CD4-positive, alpha-beta T cell (primary cell): ENCODE measurements at regions not wholly inside any gene's neighbourhood (a gene's known extent, or its start where the extent isn't known, plus 50 kb on each side); places are given as distances from the start of the nearest gene placed in this dataset.

Source experiments
- ATAC-seq: fragments of 200-7000 bp; cut with Tn5 transposase; one replicate; pipeline ENCODE4 v1.10.0; 2022; ENCODE audit warnings: mild to moderate bottlenecking; ENCODE audit not compliant: poor library complexity
- CTCF ChIA-PET: fragments of 350-600 bp; sonication (Branson Sonifier 250); formaldehyde crosslinking; loops from one replicate; lab custom pipeline; 2021; ENCODE audit warnings: antibody characterized with exemption, inconsistent platforms; lab: Charles Lee
- POLR2A ChIA-PET: fragments of 350-600 bp; sonication (Branson Sonifier 250); formaldehyde crosslinking; loops from one replicate; lab custom pipeline; 2021; ENCODE audit warnings: antibody characterized with exemption, inconsistent platforms; lab: Charles Lee
- DNase-seq, 14 experiments: peaks; one replicate each; pipeline ENCODE4 v3.0.0-alpha.2; 2013 to 2020; ENCODE audit warnings: mixed read lengths in 2 of 14
- H3K27ac ChIP-seq, 2 donors: one replicate each; pipeline versions ENCODE4 v1.5.1 to v1.7.0; 2013; ENCODE audit warnings: low read length in 2 of 2, low read depth in 1 of 2, mild to moderate bottlenecking in 1 of 2
- H3K27me3 ChIP-seq, 2 experiments: 1 replicate in 1 of 2; 2 replicates in 1 of 2; pipeline versions ENCODE4 v1.6.1 to v1.7.0; 2013; ENCODE audit warnings: low read length in 2 of 2, control low read depth in 1 of 2, mild to moderate bottlenecking in 1 of 2, moderate library complexity in 1 of 2; ENCODE audit not compliant: insufficient read depth in 2 of 2, control insufficient read depth in 1 of 2
- H3K36me3 ChIP-seq: one replicate; pipeline ENCODE4 v1.6.1; 2013; ENCODE audit warnings: low read length, control low read depth; ENCODE audit not compliant: insufficient read depth
- H3K4me1 ChIP-seq: one replicate; pipeline ENCODE4 v1.6.1; 2013; ENCODE audit warnings: low read length, control low read depth; ENCODE audit not compliant: insufficient read depth
- H3K4me3 ChIP-seq: one replicate; pipeline ENCODE4 v1.5.1; 2013; ENCODE audit warnings: mild to moderate bottlenecking, low read length, moderate library complexity
- H3K9me3 ChIP-seq, 2 experiments: 1 replicate in 1 of 2; 2 replicates in 1 of 2; pipeline versions ENCODE4 v1.6.1 to v1.7.0; 2013; ENCODE audit warnings: low read length in 2 of 2, mild to moderate bottlenecking in 2 of 2, control low read depth in 1 of 2, moderate library complexity in 1 of 2; ENCODE audit not compliant: control insufficient read depth in 1 of 2, insufficient read depth in 1 of 2
- H3K27ac Mint-ChIP-seq: one replicate; pipeline ENCODE4 v1.8.0; 2020; ENCODE audit warnings: mixed read lengths
- H3K27me3 Mint-ChIP-seq: one replicate; pipeline ENCODE4 v1.8.0; 2021; ENCODE audit warnings: mixed read lengths
- H3K36me3 Mint-ChIP-seq: one replicate; pipeline ENCODE4 v1.8.0; 2021; ENCODE audit warnings: low read depth, mixed read lengths
- H3K4me1 Mint-ChIP-seq: one replicate; pipeline ENCODE4 v1.8.0; 2021; ENCODE audit warnings: low read depth, mixed read lengths
- H3K4me3 Mint-ChIP-seq: one replicate; pipeline ENCODE4 v1.8.0; 2020; ENCODE audit warnings: mild to moderate bottlenecking, mixed read lengths
- H3K9me3 Mint-ChIP-seq: one replicate; pipeline ENCODE4 v1.8.0; 2020; ENCODE audit warnings: mixed read lengths
- intact Hi-C, 2 experiments: fragments of 100-400 bp; cut with DNase I in 1 of 2; cut with micrococcal nuclease in 1 of 2; formaldehyde crosslinking; loops; one replicate each; pipeline versions ENCODE4 v1.15.1 to v1.9.0; 2023 to 2025; cut with DNase I, micrococcal nuclease
- TF ChIP-seq, protein P1 (sequence below): fragments of 200-600 bp; IDR thresholded peaks from one replicate; pipeline ENCODE4 v1.8.0; 2022; ENCODE audit warnings: antibody characterized with exemption, mild to moderate bottlenecking

DNA sequence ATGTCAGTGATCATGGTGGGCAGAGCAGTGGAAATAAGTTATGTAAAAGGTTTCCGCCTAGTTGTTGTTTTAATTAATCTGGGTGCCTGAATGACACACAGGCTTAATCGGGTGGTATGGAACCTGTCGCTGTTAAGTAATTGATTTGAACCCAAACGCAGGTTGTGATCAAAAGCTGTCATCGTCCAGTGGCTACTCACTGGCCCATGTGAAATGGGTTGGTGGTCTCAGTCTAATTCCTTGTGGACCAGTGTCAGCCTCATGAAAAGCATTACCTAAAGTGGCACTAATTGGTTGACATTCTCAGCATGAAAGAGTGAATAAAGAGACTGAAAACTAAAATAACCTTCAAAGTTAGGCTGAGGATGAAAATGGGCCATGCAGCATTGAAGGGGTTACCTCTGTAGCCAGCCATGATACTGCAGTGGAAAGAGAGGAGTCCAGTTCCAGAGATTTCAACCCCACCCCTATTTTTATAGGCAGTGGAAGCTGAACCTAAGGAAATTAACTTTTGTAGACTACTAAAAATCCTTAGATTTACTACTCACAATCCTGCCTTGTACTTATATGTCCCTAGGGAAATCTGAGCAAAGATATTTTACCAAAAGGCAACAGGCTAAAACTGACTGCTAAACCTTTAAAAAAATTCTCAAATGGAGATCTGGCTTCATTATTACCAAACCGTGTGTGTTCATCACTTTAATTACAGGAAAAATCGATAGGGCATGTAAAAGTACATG is 251.7 kb upstream of the TENM3 start:
- POLR2A ChIA-PET: no interaction called here
- H3K27me3 Mint-ChIP-seq: no peaks in the 10 kb centered on the region
- DNase-seq (no peak), ATAC-seq (no peak)
- no peak overlapping the region for H3K4me3 Mint-ChIP-seq
- H3K27me3 ChIP-seq: no peaks in the 10 kb centered on the region
- H3K9me3 ChIP-seq: no peaks in the 10 kb centered on the region
- H3K4me3 ChIP-seq: no peak overlapping the region
- H3K4me1 Mint-ChIP-seq: no peaks in the 10 kb centered on the region
- H3K36me3 Mint-ChIP-seq: no peaks in the 10 kb centered on the region
- TF ChIP-seq, protein P1, sequence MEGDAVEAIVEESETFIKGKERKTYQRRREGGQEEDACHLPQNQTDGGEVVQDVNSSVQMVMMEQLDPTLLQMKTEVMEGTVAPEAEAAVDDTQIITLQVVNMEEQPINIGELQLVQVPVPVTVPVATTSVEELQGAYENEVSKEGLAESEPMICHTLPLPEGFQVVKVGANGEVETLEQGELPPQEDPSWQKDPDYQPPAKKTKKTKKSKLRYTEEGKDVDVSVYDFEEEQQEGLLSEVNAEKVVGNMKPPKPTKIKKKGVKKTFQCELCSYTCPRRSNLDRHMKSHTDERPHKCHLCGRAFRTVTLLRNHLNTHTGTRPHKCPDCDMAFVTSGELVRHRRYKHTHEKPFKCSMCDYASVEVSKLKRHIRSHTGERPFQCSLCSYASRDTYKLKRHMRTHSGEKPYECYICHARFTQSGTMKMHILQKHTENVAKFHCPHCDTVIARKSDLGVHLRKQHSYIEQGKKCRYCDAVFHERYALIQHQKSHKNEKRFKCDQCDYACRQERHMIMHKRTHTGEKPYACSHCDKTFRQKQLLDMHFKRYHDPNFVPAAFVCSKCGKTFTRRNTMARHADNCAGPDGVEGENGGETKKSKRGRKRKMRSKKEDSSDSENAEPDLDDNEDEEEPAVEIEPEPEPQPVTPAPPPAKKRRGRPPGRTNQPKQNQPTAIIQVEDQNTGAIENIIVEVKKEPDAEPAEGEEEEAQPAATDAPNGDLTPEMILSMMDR: no peak
- H3K36me3 ChIP-seq: no peaks in the 10 kb centered on the region
- intact Hi-C loops: no loop called here
- no peaks in the 10 kb centered on the region for H3K4me1 ChIP-seq
- CTCF ChIA-PET: no interaction called here
- H3K27ac Mint-ChIP-seq: no peak overlapping the region
- peaks cover 2% of the 10 kb centered on the region for H3K9me3 Mint-ChIP-seq
- H3K27ac ChIP-seq: no peak overlapping the region

DNA sequence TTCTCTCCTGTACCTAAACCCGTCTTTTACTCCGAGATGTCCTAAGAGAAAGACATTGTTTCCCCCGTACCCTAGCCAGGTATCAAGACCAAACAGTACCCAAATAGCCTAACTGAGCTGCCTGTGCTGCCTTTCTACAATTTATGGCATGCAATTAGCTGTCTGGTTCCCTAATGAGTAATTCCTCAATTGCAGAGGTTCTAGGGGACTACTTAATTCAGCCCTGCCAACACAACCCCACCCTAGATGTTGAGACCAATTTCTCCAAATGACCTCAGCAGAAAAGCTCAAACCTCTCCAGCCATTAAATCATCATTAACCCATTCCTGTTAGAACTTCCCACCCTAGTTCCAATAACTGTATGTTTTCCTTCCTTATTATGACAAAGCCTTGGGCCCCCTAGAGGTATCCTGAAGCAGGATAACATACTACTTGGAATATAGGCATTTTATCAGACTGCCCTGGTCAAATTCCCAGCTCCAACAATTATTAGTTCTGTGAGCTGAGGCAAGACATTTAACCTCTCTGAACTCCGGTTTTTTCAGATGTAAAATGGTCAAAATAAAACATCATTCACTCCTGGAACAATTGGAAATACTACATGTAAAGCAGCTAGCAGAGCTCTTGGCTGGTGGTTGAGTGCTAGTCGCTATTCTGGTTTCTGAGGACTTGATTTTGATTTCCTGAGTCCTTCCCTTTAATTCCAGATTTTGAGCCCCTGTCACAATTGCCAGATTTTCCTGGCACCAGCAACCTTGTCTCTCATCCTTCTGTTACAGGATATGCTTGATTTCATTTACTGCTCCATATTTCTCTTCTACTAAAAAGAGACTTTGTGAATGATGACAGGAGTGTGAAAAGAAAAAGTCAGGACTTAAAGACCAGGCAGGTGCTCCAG is 244.6 kb upstream of the TENM3 start:
- ATAC-seq: no peak
- Mint-ChIP-seq H3K27me3 (no peaks in the 10 kb centered on the region), H3K9me3 (peaks cover 15% of the 10 kb centered on the region), H3K4me3 (no peak overlapping the region), H3K36me3 (no peaks in the 10 kb centered on the region), H3K27ac (no peak overlapping the region), H3K4me1 (no peaks in the 10 kb centered on the region)
- H3K27me3 ChIP-seq: no peaks in the 10 kb centered on the region
- TF ChIP-seq, protein P1: no peak
- no peaks in the 10 kb centered on the region for H3K4me1 ChIP-seq
- DNase-seq: no peak
- ChIA-PET CTCF (interaction anchor here (0.6 kb wide), 1 partner anchor 922 kb away, joined by 3 read pairs; no protein-coding TSS in a partner anchor), POLR2A (no interaction called here)
- H3K9me3 ChIP-seq: no peaks in the 10 kb centered on the region
- H3K4me3 ChIP-seq: no peak overlapping the region
- no peaks in the 10 kb centered on the region for H3K36me3 ChIP-seq
- no peak overlapping the region for H3K27ac ChIP-seq
- intact Hi-C loops: no loop called here

DNA sequence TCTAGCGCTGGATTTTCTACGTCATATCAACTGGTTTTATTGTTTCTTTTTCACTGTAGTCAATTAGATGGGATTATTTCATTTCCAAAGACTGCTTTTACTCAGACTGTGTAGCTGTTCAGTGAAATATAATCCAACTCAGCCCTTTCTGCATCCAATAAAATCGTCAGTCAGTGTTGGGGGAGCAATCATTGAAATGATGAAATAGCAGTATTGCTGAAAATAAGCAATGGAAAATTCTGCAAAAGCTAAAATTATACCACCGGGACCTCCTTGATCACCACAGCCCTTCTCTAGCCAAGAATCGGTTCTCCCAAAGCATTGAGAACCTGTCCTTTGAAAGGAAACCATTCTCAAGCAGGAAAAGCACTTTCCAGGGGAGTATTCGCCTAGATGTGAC is 243.1 kb upstream of the TENM3 start:
- H3K4me1 ChIP-seq: no peaks in the 10 kb centered on the region
- H3K27me3 ChIP-seq: no peaks in the 10 kb centered on the region
- intact Hi-C loops: no loop called here
- peaks cover 15% of the 10 kb centered on the region for H3K9me3 Mint-ChIP-seq
- no peak for DNase-seq
- POLR2A ChIA-PET: no interaction called here
- no peak overlapping the region for H3K27ac ChIP-seq
- no peaks in the 10 kb centered on the region for H3K4me1 Mint-ChIP-seq
- CTCF ChIA-PET: no interaction called here
- H3K36me3 ChIP-seq: no peaks in the 10 kb centered on the region
- TF ChIP-seq, protein P1: no peak
- no peaks in the 10 kb centered on the region for H3K36me3 Mint-ChIP-seq
- H3K9me3 ChIP-seq: no peaks in the 10 kb centered on the region
- H3K4me3 ChIP-seq: no peak overlapping the region
- no peak overlapping the region for H3K4me3 Mint-ChIP-seq
- H3K27ac Mint-ChIP-seq: no peak overlapping the region
- no peaks in the 10 kb centered on the region for H3K27me3 Mint-ChIP-seq
- ATAC-seq: no peak
